AG04449 (cell line): ENCODE measurements at regions not wholly inside any gene's neighbourhood (a gene's known extent, or its start where the extent isn't known, plus 50 kb on each side); places are given as distances from the start of the nearest gene placed in this dataset.

Experiments
- CTCF ChIA-PET: fragments of 350-600 bp; formaldehyde crosslinking; extraction: SDS; loops from one replicate; lab custom pipeline; 2021; ENCODE audit warnings: antibody characterized with exemption; lab: Yijun Ruan, JAX
- POLR2A ChIA-PET: fragments of 400-600, 350-600 bp; formaldehyde crosslinking; extraction: SDS; loops from one replicate; lab custom pipeline; 2020; ENCODE audit warnings: antibody characterized with exemption, inconsistent platforms; lab: Yijun Ruan, JAX
- DNase-seq: peaks from one replicate; pipeline ENCODE4 v3.0.0-alpha.2; 2010; ENCODE audit warnings: low read depth, low spot score
- H3K4me3 ChIP-seq: 2 replicates; pipeline ENCODE4 v1.5.1; 2011; ENCODE audit warnings: low read depth, mild to moderate bottlenecking, control low read depth, low read length
- CTCF ChIP-seq: IDR thresholded peaks from one replicate; pipeline ENCODE4 v1.5.1; 2011; ENCODE audit warnings: mild to moderate bottlenecking, moderate library complexity, low read length, control low read depth, inconsistent platforms; ENCODE audit not compliant: insufficient read depth; ENCODE audit errors: missing control alignments

DNA sequence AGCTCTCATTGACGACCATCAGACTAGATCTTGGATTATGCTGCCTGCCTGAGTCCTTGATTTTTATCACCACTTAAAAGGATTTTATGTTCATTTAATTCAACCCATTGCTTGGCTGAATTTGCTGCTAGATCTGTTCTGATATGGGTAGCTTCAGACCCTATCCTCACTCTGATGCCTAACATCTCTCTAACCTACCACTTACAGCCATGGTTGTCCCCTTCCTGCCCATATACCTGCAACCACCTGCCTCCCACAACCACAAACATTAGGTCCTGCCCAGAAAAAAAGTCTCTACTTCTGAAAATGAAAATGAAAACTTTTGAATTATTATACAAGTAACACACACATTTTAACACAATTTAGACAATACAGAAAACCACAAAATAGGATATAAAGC, 310.8 kb downstream of the HNRNPD start:
- no peak for DNase-seq
- no peak overlapping the region for H3K4me3 ChIP-seq

DNA sequence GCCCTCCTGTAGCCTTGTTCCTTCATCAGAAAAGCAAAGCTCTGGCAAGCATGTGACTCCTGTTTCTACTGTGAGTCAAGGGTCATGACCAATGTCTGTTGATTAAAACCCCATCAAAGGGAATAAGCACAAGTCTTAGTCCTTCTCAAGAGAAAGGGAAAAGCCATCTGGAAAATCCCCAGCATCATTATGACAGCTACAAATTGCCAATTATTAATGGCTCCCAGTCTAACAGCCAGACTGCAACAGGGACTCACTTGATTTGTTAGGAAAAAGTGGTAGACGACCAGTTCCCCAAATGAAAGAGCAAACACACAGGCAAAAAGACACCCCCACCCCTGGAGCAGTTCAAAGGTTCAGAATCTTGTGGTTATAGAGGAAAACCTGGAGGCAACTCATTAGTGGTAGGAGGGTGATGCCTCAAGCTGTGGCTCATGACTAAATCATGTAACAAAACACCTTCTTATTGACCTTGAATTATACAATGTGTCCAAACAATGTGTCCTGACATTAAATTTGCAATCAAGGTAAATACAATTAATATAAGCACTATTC, 315.7 kb downstream of the HNRNPD start:
- H3K4me3 ChIP-seq, result no peak overlapping the region
- POLR2A ChIA-PET, result no interaction called here
- no peak for DNase-seq
- no peak for TF ChIP-seq CTCF
- CTCF ChIA-PET, result no interaction called here

More for the DNA sequence above, 310.8 kb downstream of the HNRNPD start:
- TF ChIP-seq CTCF, result no peak
- ChIA-PET CTCF (no interaction called here), POLR2A (no interaction called here)

DNA sequence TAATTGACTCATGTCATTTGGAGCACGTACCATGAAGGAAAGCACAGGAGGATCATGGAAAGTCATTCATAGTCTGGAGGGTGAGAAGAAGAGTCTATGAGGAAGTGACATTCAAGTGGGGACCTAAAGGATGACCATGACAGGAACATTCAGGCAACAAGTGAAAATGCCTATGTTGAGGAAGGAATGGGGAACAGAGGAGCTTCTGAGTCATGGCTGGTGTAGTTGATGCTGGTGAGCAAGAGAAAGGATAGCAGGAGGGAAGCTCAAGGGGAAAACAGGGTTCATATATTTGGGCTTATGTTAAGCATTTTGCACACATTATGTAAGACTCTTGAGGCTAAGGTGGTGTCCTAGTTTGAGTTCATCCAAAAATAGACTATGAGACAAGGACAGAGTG, 318.6 kb downstream of the HNRNPD start:
- CTCF ChIA-PET, result no interaction called here
- TF ChIP-seq CTCF, result no peak
- POLR2A ChIA-PET, result no interaction called here
- H3K4me3 ChIP-seq, result no peak overlapping the region
- no peak for DNase-seq

DNA sequence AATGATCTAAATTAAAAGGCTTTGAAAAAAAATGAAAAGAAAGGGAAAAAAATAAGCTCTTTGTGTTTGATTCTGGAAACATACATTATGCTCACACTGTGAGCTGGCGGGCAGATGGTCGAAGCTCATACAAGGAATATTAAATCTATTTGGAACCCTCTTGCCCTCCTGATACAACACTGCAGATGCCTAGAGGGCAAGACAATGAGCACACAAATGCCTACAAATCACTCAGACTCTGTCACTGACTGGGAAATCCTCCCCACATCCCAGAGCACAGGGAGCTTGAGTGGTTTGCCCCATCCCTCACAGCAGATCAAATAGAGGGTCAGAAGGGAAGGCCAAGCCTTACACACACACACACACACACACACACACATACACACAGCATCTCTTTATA, 320.4 kb downstream of the HNRNPD start:
- CTCF ChIA-PET, result no interaction called here
- POLR2A ChIA-PET, result no interaction called here
- DNase-seq, result no peak
- H3K4me3 ChIP-seq, result no peak overlapping the region
- TF ChIP-seq CTCF, result no peak

- no peak for DNase-seq
- H3K4me3 ChIP-seq, result no peak overlapping the region
- ChIA-PET POLR2A (no interaction called here), CTCF (no interaction called here)
- TF ChIP-seq CTCF, result no peak
Observed at GRCh38 chr4:82050796-82051195, 323.0 kb downstream of the HNRNPD start.

DNA sequence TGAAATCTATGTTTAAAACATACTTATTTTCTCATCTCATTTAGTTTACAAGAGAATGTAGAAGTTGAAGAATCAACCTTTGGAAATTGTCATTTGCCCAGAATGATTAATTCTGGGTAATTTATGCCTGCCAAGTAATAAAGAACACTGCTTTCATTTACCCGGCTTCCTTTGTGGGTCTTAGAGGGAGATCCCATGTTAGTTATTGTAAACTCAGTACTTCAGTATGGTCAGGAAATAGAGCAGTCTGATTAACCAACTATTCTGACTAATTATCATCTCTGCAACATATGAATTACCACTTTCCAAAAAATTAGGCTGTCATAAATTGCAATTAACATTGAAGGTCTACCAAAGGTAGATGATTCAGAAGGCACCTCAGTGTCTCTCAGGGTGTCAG, 324.5 kb downstream of the HNRNPD start:
- no peak overlapping the region for H3K4me3 ChIP-seq
- TF ChIP-seq CTCF, result no peak
- POLR2A ChIA-PET, result no interaction called here
- CTCF ChIA-PET, result no interaction called here
- no peak for DNase-seq
